ENCODE measurements at regions not wholly inside any gene's neighbourhood (a gene's known extent, or its start where the extent isn't known, plus 50 kb on each side); places are given as distances from the start of the nearest gene placed in this dataset.
"Not testable (repeated sequence)": the region's sequence is repeated elsewhere in the genome, so short reads cannot be mapped to it uniquely, and the experiment has no call there.

DNA sequence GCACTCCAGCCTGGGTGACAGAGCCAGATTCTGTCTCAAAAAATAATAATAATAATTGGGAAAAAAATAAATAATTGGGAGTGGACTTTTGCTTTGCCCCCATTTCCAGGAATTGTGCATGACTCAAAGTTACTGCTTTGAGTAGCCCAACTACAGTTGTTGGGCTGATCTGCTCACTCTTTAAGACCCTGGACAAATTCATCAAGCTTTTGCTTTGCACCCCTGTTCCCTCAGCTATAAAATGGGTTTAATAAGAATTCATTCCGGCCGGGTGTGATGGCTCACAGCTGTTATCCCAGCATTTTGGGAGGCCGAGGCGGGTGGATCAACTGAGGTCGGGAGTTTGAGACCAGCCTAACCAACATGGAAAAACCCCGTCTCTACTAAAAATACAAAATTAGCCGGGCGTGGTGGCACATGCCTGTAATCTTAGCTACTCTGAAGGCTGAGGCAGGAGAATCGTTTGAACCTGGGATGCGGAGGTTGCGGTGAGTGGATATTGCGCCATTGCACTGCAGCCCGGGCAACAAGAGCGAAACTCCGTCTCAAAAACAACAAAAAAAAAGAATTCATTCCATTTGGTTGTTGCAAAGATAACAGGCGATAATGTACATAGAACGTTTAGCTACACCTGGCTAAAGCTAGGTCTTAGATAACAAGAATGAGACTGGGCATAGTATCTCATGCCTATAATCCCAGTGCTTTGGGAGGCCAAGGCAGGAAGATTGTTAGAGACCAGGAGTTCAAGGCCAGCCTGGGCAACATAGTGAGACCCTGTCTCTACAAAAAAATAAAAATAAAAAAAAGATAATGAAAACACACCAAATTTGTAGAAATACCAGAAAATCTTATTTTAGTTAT is 87.9 kb upstream of the ZNF217 start:
- DNase-seq: no peak

DNA sequence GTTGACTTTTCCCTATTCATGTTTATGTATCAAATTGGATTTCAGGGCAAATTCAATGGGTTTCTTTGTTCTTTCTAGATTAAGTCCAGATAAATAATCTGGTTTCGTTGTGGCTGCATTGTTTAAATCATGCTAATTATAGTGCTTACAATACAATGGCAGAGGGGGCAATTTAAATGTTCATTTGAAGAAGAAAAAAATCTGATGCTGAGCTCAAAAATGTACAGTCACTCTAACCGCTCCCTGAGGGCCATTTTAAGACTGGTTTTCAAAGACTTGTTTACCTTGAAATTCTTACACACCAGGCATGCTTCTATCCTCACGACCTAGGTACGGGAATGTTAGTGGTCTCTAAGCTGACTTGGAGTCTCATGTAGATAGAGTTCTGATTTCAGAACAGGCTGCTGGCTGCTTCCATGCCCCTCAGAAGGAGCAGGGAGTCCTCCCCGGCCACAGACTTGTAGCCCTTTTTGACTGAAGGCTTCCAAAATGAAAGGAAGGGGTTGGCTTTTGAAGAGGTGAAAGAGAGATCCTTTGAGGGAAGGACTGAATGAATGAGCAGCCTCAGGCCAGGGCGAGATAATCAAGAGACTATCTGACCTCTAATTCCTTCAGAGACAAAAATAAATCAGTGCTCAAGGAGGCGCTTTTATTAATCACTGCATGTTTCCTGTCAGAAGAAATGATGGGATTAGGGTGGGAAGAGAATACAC is 86.1 kb upstream of the ZNF217 start:
- no peak for DNase-seq

DNA sequence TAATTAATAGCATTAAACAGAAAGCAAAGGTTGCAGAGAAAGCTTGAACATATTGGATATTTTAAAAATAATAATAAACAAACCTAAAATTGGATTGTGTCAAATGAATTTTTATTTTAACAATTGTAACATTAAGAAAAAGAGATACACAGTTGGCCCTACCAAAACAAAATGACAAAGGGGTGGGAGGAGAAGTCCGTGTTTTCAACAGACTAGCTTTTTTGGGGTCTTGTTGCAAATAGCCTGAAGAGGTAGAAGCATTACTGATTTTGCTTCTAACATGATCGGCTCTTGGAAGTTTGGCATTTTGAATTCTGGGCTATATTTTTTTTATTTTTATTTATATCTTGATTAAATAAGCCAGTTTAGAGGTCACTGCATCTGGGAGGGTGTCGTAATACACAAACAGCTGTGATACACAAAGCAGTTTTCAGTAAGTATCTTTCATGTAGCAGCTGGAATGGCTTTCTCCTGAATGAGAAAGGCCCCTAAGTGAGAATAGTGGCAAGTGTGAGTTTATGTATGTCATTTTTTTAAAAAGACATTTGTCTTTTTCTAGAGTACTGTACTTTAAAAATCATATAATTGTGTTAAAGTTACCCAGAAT is 85.5 kb upstream of the ZNF217 start:
- no peak for DNase-seq

DNA sequence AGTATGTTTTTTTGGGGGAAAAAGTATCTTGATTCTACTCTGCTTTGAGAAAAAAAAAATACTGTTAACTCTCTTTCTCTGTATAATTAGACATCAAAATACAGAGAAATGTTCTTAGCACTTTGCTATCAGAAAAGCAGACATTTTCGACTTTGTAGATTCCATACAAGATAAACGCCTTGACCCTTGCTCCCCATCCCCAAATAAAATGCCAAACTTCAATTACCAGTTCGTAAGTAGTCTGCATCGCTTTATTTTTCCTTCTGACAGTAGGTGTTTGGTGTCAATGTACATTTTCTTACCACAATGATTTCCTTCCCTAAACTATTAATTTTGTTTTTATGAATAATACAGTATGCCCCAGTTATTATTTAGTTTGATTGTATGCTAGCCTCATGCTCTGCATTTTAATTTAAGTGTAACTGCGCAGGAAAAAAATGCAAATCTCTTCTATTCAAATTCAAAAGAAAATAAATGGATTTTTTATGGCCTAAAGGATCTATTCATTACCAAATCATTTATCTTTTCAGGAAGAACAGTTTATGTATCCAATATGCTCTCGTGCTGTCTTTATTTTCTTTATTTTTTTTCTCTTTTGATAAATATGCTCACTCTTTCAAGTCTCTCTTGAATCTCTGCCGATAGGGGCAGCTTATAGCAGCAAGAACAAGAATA is 84.8 kb upstream of the ZNF217 start:
- no peak for DNase-seq

DNA sequence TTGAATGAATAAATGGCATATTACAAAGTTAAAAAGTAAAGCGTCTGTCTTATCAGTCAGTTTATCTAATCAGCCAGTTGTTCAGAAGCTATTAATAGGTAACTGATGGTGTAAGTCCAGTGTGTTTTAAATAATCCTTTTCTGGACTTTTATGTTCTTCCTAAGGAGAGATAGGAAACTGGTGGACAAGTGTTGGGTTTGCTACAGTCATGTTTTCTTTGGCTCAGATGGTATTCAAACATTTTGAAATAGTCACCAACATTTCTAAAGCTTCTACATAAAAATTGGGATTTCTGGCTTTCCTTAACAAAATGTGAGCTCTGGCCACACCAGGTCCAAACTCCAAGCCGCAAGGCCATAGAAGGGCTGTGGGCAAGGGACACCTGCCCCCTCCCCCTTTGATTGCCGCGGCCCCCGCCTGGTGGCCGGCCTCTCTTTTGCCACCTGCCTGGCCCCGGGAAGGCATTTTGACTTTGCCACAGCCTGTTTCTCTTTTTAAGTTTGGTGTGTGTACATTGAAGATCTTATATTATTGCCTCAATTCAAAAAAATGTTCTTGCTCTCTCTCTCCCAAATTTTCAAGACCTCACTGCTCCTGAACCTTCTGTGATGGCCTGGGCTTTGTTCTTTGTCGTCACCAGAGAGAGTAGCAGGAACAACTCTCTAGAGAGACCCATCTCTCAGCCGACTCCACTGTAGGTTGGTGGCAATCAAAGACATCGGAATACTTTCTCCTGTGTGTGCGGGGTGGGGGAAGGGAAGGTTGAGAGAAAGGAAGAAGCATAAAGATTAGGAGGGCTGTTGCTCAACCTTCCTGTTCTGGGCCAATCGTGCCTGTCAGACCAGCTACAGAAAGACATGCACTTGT is 84.0 kb upstream of the ZNF217 start:
- no peak for DNase-seq

DNA sequence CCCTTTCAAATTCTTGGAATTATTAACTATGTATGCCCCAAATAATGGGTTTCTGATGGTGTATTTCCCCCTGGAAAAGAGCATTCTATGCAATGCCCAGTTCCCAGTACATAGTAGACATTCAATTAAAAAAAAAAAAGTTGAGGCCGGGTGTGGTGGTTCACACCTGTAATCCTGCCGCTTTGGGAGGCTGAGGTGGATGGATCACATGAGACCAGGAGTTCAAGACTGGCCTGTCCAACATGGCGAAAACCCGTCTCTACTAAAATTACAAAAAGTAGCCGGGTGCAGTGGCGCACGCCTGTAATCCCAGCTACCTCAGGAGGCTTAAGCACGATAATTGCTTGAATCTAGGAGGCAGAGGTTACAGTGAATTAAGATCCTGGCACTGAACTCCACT is 83.3 kb upstream of the ZNF217 start:
- DNase-seq: no peak

DNA sequence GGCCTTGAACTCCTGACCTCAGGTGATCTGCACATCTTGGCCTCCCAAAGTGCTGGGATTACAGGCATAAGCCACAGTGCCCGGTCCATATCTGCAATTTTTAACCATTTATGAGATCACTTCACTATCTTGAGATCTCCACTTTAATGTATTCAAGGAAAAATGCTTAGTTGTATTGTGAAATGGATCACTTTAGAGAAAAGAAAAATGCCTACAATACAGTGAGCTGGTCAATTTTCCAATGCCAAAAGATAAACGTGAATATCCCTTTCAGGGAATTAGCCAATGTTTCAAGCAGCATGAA is 82.8 kb upstream of the ZNF217 start:
- no peak for DNase-seq

DNA sequence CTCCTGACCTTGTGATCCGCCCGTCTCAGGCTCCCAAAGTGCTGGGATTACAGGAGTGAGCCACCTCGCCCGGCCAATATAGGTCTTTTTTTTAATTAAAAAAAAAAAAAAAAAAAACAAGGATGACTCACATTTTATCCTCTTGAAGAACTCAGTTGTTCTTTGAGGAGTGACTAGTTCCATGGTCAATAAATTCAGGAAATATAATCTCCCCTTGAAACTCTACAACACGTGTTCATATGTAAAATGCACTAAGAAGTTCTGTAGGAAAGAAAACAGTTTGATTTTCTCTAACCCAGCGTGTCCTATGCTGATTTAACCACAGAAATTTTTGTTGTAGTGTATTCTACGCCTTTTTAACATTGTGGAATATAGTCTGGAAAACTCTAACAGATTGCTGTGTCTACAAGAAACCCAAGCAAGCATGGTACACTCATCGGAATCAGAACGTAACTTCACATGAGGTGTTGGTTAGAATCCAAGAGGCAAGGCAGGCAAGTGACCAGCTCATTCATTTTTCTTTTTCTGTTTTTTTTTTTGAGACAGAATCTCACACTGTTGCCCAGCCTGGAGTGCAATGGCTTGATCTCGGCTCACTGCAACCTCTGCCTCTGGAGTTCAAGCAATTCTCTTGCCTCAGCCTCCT is 79.0 kb upstream of the ZNF217 start:
- no peak for DNase-seq

DNA sequence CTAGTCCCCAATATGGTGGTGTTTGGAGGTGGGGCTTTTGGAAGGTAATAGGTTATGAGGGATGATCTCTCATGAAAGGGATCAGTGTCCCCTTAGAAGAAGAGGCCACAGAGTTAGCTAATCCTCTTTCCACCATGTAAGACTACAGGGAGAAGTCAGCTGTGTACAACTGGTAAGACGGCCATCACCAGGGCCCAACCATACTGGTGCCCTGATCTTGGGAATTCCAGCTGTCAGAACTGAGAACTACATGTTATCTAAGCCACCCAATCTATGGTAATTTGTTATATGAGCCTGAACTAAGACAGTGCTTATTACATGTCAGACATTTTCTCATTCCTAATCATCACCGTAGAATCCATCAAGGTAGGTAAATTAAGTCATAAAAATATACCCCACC is 77.7 kb upstream of the ZNF217 start:
- DNase-seq: no peak

DNA sequence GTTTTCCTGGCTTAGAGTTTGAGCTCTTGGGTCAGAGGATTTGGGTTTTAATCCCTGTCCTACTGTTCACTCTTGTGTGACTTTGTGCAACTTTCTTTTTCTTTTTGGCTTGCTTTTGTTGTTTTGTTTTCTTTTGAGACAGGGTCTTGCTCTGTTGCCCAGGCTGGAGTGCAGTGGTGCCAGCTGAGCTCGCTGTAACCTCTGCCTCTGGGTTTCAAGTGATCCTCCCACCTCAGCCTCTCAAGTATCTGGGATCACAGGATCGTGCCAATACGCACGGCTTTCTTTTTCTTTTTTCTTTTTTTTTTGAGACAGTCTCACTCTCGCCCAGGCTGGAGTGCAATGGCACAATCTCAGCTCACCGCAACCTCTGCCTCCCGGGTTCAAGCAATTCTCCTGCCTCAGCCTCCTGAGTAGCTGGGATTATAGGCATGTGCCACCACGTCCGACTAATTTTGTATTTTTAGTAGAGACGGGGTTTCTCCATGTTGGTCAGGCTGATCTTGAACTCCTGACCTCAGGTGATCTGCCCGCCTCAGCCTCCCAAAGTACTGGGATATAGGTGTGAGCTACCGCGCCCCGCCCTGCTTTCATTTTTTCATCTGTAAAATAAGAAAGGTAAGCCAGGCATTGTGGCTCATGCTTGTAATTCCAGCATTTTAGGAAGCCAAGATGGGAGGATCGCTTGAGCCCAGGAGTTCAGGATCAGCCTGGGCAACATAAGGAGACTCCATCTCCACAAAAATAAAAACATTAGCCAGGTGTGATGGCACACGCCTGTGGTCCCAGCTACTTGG is 76.1 kb upstream of the ZNF217 start:
- not testable (repeated sequence) for DNase-seq

DNA sequence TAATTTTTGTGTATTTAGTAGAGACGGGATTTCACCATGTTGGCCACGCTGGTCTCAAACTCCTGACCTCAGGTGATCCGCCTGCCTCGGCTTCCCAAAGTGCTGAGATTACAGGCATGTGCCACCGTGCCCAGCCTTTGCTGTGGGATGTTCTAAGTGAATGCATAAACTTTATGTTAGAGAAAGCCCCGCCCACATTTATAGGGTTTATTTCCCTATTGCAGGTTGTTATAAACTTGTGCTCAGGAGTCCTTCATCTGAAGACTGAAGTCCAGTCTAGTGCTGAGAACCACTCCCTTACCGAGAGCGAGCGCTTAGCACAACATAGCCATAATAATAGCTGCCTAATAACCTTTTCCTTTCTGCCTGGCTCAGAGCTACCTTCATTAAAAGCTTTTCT is 75.4 kb upstream of the ZNF217 start:
- no peak for DNase-seq

DNA sequence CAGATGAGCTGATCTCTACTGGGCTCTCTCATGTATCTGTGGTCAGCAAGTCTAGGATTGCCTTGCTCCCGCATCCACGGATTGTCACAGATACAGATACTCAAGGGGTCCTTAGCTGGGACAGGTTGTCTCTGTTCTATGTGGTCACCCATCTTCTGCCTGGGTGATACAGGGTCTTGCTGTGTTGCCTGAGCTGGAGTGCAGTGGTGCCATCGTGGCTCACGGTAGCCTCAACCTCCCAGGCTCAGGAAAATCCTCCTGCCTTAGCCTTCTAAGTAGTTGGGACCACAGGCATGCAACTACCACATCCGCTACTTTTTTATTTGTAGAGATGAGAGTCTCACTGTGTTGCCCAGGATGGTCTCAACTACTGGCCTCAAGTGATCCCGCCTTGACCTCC is 72.5 kb upstream of the ZNF217 start:
- no peak for DNase-seq

DNA sequence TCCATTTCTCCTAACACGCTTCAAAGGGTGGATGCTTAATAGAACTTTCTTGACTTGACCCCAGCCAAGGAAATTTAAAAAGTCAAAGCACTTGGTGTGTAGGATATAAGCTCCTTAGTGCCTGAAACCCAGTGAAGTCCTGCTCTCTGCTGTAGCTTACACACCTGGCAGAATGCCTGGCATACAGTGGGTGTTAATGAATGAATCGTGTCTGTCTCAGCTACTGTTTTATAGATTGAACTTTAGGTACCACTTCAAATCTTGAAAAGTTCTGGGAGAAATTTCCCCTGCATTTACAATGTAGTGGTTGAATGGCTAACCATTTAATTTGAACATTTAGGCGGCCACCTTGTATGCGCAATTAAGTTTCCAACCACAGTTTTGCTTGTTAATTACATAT is 70.5 kb upstream of the ZNF217 start:
- DNase-seq: no peak

DNA sequence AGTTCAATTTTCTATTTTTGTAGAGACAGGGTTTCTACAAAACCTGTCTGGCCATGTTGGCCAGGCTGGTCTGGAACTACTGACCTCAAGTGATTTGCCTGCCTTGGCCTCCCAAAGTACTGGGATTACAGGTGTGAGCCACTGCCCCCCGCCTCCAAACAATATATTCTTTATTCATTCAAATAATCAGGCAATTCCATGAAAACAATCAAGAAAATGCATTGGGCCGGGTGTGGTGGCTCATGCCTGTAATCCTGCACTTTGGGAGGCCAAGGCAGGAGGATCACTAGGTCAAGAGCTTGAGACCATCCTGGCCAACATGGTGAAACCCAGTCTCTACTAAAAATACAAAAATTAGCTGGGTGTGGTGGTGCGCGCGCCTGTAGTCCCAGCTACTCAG is 69.9 kb upstream of the ZNF217 start:
- not testable (repeated sequence) for DNase-seq

DNA sequence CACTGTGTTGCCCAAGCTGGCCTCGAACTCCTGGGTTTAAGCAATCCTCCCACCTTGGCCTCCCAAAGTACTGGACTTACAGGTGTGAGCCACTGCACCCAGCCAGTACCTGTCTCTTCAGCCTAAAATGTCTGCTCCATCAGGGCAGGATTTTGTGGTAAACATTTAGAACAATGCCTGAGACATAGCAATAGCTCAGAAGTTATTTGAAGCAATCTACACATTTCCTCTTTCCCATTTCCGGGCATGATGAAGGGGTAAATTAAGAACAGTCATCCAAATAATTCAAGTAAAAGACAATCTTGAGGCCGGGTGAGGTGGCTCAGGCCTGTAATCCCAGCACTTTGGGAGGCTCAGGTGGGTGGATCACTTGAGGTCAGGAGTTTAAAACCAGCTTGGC is 69.0 kb upstream of the ZNF217 start:
- DNase-seq: no peak

DNA sequence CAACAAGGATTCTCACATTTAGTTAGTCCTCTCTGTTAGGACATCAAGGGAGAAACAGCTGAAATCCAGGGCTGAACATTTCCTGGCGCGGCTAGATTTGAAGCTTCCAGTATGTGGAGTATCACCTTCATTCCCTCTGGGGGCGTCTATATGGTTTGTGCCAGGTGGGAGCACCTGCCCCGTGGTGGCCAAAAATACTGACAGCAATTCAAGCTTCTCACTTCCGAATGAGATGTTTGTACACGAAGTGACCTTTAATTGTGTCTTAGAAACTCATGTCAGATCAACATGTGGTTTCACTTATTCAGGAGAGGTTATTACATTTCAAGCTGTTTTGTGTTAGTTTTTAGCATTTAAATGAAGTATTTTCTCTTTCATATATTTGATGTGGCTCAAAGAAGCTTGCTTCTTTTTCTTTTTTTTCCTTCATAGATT is 67.3 kb upstream of the ZNF217 start:
- DNase-seq: no peak

DNA sequence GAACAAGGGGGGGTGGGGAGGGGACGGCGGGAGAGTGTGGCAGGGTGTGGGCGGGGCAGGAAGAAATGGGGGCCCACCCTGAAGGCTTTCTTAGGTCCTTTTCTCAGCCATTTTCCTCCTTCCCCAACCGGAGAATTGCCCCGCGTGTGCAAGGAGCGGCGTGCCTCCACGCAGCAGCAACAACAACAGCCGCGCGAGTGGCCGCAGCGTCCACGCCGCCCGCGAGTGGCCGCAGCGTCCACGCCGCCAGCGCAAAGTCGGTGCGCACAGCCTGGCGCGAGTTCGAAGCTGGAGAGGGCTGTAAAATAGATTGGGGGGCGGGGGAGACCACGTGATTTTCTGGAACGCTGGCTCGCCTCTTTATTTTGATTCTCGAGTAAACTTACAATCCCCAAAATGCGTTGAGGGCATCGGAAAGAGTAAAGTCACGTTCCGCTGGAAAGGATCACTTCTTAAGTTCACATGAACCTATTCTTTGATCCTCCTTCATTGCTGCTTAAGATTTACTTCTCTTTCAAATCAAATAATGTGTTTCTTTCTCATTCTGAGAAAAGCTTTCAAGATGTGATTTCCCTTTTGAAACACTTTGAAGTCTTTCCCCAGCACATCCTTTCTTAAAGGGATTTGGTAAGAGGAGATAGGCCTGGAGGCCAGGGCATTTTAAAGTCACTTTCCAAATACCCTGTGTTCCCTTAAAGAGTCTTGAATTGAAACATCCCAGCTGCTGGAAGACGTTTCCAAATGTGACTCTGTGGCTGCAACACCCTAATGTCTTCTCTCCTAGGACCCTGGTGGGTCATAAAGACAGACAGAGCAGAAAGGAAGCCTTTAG is 66.7 kb upstream of the ZNF217 start:
- no peak for DNase-seq

DNA sequence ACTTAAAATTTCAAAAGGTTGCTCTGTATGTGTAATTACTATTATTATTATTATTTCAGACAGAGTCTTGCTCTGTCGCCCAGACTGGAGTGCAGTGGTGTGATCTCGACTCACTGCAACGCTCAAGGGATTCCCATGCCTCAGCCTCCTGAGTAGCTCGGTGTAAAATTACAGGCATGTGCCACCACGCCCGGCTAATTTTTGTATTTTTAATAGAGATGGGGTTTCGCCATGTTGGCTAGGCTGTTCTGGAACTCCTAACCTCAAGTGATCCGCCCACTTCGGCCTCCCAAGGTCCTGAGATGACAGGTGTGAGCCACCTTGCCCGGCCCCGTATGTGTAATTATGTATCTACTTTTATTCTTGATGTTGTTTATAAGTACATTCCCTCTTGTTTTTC is 65.3 kb upstream of the ZNF217 start:
- no peak for DNase-seq

DNA sequence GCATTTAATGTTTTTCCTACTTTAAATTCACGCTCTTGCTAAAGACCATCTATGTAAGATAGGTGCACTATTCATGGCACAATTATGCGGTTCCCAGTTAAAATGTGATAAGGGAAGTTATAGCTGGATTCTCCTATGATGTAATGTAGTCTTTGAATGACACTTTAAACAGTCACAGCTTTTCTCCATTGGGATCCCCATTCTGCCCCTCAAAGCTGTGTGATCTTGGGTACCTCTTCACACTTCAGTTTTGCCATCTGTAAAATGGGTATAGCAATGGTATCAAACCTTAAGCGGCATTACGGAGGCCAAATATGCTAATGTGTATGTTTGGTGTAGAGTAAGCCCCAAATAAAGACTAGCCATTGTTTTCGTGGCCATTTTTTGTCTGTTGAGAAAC is 64.7 kb upstream of the ZNF217 start:
- no peak for DNase-seq

DNA sequence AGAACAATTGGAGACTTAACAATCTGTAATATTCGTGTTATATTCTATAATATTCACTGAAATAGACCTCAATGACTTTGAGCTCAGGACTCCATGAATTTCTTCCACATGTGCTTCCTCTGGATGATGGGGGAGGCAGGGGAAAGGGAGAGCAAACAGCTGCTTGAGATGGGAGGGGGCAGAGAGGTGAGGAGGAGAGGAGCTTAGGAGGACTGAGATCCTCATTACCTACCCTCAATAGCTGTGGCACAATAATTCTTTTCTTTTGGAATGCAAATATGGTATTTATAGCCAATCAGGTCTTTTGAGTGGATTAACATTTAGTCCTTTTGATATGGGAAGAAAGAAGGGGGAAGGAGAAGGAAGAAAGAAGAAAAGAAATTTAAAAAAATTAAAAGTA is 64.1 kb upstream of the ZNF217 start:
- no peak for DNase-seq
